Right renal cortex interstitium (tissue), 3 donors: ENCODE measurements at regions not wholly inside any gene's neighbourhood (a gene's known extent, or its start where the extent isn't known, plus 50 kb on each side); places are given as distances from the start of the nearest gene placed in this dataset.
A peak's percentile ranks its signal among the peaks of the same experiment; 100 is the strongest.
"Not testable (repeated sequence)": the region's sequence is repeated elsewhere in the genome, so short reads cannot be mapped to it uniquely, and the experiment has no call there.

Experiments
- DNase-seq, 3 donors: peaks; one replicate each; pipeline ENCODE4 v3.0.0-alpha.2; 2013; ENCODE audit warnings: low read depth in 3 of 3, low spot score in 2 of 3

DNA sequence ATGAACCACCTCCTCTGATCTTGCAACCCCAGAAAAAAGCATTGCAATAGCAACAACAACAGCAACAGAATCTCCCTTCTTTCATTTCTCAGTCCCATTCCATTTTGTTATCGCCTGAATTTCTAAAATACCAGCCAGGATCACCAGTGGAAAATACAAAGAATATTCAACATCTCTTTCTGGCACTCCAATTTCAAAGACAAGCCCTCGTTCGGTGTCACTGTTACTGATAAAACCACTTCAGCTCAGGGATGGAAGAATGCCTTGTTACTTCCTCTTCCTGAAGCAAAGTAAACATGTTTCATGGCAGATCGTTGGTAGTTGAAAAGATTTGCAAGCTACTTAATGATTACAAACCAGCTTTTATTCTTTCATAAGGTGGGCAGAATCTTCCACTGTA, 94.0 kb upstream of the SPTLC3 start:
- no peak for DNase-seq

DNA sequence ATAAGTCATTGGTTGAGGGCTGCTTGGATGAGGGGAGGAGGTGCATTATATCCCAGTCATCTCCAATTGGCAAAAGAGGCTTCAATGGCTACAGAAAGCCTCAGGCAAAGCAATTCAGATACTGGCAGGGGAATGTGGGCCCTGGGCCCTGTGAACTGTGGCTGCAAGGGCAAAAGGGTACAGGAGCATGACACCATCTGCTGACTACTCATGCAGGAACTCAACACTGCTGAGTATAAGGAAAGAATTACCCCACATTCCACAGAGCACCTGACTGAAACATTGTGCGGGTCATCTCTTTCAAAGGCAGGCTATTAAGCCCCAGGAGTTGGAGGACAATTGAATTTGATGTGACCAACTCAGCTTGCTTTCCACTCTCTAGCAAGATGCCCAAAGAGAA, 92.1 kb upstream of the SPTLC3 start:
- peak in 1 of 3 donors; percentile 27 for DNase-seq

DNA sequence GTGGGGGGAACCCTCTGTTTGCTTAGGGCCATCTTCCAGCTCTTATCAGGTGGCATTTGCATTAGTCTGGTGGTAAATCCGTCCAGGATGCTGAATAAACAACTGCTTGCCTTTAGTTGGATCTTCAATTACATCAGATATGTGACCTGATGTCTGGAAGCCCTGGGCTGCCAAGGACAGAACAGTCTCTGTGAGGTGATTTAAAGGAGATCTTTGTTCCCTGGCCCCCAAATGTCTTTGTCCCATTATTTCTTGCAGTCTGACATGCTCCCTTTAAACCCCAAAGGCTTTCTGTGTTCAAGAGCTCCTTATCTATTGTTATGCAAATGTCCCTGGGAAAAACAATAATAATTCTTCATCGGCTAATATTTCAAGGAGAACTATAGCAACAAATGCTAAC, 84.6 kb upstream of the SPTLC3 start:
- DNase-seq, result no peak

DNA sequence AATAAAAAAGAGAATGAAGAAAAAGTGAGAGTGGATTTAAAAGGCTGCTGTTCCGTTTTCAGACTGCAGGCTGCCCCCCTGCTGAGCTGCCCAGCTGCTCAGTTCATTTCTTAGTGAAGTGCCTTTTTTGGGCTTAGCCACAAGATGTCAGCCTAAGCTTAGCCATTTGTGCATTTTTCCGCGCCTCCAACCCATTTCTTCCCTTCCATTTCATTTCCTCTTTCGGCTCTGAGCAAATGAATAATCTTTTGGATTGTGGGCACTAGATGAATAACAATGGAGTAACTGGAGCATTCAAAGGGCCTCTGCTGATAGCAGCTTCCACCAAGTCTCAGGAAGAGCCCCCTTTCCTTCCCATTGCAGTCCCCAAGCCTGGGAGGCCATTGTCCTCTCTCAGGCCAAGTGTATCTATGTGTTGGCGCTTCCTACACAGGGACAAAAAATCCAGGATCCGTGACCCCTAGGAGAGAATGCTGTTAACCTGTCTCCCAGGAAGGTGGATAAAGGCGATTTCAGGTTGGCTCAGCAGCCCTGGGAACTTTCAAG, 83.5 kb upstream of the SPTLC3 start:
- DNase-seq, result peak; percentile 47 to 63 (median 63)

GRCh38 chr20:12925863-12926793, 82.6 kb upstream of the SPTLC3 start:
- no peak for DNase-seq

DNA sequence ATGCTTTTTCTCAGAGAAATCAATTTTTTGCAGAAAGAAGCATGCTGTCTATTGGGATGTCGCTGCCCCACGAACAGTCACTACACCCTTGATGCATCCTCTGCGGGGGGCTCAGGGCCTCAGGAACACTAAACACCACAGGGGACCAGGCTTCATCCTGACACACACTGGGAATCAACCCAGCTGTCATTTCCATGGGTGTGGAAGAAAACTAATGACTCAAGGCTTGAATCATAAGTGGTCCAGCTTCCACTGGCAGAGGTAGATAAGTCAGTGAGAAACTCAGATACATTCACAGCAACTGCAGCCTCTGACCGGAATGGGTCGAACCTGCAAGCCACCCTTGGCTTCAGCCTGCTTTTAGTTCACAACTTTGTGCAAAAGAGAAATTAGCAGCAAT, 81.3 kb upstream of the SPTLC3 start:
- no peak for DNase-seq

DNA sequence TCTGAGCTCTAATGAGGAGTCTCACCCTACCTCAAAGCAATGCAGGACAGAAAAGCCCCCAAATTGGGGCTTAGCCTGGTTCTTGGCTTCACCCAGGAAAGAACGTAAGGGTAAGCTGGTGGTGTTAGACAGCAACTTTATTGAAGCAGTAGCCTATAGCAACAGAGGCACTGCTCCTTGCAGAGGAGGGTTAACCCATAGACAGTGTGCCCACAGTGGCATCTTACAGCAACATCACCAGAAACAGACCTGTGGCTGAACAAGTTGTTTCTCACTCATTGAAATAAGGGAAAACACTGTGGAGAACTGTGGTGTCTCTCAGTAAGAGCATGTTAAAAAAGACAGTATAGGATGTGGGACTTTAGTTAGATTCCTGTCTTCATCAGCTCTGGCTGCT, 80.4 kb upstream of the SPTLC3 start:
- no peak for DNase-seq

GRCh38 chr20:12928755-12929401, 79.9 kb upstream of the SPTLC3 start:
- no peak for DNase-seq

- DNase-seq, result no peak
Measured at GRCh38 chr20:12936020-12936419, 72.8 kb upstream of the SPTLC3 start.

GRCh38 chr20:12936524-12936923, 72.2 kb upstream of the SPTLC3 start:
- DNase-seq, result no peak

- DNase-seq, result no peak
Measured at GRCh38 chr20:12941025-12941424, 67.7 kb upstream of the SPTLC3 start.

DNA sequence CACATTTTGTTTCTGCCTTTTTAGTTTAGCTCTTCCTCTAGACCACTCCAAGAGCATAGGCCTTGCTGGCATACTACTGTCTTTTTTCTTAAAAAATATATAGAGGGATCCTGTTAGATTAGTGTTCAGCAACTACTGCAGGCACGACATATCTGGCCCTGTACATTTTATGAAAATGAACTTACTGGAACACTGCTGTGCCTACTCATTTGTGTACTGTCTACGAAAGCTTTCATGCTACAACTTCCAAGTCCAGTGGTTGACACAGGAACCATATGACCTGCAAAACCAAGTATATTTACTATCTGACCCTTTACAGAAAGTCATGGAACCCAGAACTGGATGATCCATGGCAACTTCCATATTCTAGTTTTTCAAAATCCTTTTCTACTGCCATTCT, 66.6 kb upstream of the SPTLC3 start:
- DNase-seq, result no peak

GRCh38 chr20:12946789-12947188, 62.0 kb upstream of the SPTLC3 start:
- DNase-seq, result no peak

- DNase-seq, result no peak
Measured at GRCh38 chr20:12947691-12948090, 61.1 kb upstream of the SPTLC3 start.

DNA sequence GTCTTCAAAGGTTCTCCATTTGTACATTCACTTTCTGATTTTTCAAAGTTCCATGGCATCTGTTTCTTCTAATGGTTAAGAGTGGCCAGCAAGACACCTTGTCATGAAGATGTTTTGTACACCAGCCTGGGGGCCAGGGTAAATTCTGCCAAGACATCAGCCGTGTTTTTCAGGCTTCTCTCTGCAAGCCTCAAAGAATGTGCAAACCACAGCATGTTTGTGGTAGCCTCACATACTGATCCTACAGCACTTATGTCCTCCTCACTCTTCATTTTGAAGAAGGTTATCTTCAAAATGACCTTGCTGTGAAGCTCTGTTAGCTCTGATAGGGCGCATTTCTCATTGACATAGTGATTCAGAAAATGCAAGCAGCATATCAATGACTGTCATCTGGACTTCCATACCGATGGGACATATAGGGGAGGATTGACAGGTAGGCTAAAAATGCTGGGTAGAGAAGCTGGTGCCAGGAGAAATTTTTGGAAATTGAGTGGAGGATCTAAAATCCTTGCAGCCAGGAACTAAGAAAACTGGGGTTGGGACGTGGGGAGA, 59.3 kb upstream of the SPTLC3 start:
- no peak for DNase-seq

DNA sequence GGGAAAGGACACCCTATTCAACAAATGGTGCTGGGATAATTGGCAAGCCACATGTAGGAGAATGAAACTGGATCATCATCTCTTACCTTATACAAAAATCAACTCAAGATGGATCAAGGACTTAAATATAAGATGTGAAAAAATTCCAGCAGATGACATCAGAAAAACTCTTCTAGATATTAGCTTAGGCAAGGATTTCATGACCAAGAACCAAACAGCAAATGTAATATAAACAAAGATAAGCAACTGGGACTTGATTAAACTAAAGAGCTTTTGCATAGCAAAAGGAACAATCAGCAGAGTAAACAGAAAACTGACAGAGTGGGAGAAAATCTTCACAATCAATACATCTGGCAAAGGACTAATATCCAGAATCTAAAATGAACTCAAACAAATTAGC, 54.5 kb upstream of the SPTLC3 start:
- not testable (repeated sequence) for DNase-seq

DNA sequence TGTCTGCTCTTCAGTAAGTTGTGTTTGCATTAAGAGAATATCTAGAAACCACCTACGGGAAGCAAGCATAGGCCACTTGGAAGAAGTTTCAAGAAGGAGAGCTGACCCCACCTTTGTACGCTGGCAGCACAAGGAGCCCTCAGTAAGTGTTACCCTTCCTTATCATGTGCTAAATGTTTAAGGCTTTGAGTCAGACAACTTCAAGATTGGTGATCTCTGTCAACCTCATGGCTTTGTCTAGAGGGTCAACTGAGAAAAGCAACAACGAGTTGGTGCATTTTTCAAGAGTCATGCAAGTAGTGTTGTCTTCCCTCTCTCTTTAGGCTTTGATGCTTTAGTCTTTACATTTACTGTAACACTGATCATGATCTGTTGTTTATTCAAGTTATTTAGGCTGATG, 53.2 kb upstream of the SPTLC3 start:
- DNase-seq, result no peak

GRCh38 chr20:12956303-12956702, 52.5 kb upstream of the SPTLC3 start:
- no peak for DNase-seq

DNA sequence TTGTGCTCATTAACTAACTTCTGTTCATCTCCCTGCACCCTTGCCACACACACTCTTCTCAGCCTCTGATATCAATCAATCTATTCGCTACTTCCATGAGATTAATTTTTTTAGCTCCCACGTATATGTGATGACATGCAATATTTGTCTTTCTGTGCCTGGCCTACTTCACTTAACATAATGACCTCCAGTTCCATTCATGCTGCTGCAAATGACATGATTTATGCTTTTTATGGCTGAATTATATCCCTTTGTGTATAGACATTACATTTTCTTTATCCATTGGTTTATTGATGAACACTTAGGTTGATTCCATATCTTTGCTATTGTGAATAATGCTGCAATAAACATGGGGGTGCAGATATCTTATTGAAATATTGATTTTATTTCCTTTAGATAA, 50.8 kb upstream of the SPTLC3 start:
- no peak for DNase-seq
